Stimulated activated CD8-positive, alpha-beta memory T cell treated with anti-CD3 and anti-CD28 coated beads, Interleukin-7, amount 100 ng/mL, for 1 hour (primary cell): ENCODE measurements at regions not wholly inside any gene's neighbourhood (a gene's known extent, or its start where the extent isn't known, plus 50 kb on each side); places are given as distances from the start of the nearest gene placed in this dataset.

Source experiments
- DNase-seq, 2 donors: peaks; one replicate each; pipeline ENCODE4 v3.0.0-alpha.2; 2020; ENCODE audit warnings: low read depth in 2 of 2

- no peak for DNase-seq
Measured at GRCh38 chr13:29903543-29903942, 53.1 kb upstream of the UBL3 start.

GRCh38 chr13:29902632-29903305 lies 52.4 kb upstream of the UBL3 start:
- no peak for DNase-seq

- DNase-seq: no peak
Measured at GRCh38 chr13:29901710-29902631, 51.6 kb upstream of the UBL3 start.
